ENCODE measurements at regions not wholly inside any gene's neighbourhood (a gene's known extent, or its start where the extent isn't known, plus 50 kb on each side); places are given as distances from the start of the nearest gene placed in this dataset.

GRCh38 chr9:28692012-28692411 is 1118.7 kb upstream of the C9orf72 start:
- TF ChIP-seq CTCF (IDR thresholded peaks at IDR 0.05 in 2 of 3, conservative IDR thresholded peaks at IDR 0.05 in 1 of 3; ENCODE audit: borderline replicate concordance in 1 of 3, insufficient read depth in 1 of 3, low read depth in 2 of 3, low read length in 2 of 3), result no peak
- TF ChIP-seq, protein P1, sequence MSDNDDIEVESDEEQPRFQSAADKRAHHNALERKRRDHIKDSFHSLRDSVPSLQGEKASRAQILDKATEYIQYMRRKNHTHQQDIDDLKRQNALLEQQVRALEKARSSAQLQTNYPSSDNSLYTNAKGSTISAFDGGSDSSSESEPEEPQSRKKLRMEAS (IDR thresholded peaks at IDR 0.05), result no peak
